AG04449 (cell line): ENCODE measurements at regions not wholly inside any gene's neighbourhood (a gene's known extent, or its start where the extent isn't known, plus 50 kb on each side); places are given as distances from the start of the nearest gene placed in this dataset.

Source experiments
- CTCF ChIA-PET: fragments of 350-600 bp; formaldehyde crosslinking; extraction: SDS; loops from one replicate; lab custom pipeline; 2021; ENCODE audit warnings: antibody characterized with exemption; lab: Yijun Ruan, JAX
- POLR2A ChIA-PET: fragments of 400-600, 350-600 bp; formaldehyde crosslinking; extraction: SDS; loops from one replicate; lab custom pipeline; 2020; ENCODE audit warnings: antibody characterized with exemption, inconsistent platforms; lab: Yijun Ruan, JAX
- DNase-seq: peaks from one replicate; pipeline ENCODE4 v3.0.0-alpha.2; 2010; ENCODE audit warnings: low read depth, low spot score
- H3K4me3 ChIP-seq: 2 replicates; pipeline ENCODE4 v1.5.1; 2011; ENCODE audit warnings: low read depth, mild to moderate bottlenecking, control low read depth, low read length
- TF ChIP-seq, protein P1 (sequence below): IDR thresholded peaks from one replicate; pipeline ENCODE4 v1.5.1; 2011; ENCODE audit warnings: mild to moderate bottlenecking, moderate library complexity, low read length, control low read depth, inconsistent platforms; ENCODE audit not compliant: insufficient read depth; ENCODE audit errors: missing control alignments

DNA sequence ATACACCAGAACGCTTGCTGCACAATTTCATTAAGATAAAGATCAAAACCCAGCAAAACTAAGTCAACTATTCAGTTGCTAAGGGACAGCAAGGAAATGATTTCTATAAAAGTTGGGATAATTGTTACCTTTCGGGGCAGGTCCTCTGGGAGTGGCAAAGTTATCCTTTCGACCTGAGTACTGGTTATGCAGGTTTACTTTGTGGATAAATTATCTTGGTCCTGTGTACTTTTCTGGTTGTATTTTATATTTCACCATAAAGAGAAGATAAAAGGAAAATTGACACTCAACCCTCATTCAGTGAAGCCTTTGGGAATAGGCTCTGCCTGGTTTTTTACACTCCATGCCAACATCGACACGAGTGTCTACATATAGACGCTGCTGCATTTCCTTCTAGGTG lies 146.5 kb downstream of the SYK start:
- no peak overlapping the region for H3K4me3 ChIP-seq
- no peak for DNase-seq
- POLR2A ChIA-PET = no interaction called here
- TF ChIP-seq, protein P1, sequence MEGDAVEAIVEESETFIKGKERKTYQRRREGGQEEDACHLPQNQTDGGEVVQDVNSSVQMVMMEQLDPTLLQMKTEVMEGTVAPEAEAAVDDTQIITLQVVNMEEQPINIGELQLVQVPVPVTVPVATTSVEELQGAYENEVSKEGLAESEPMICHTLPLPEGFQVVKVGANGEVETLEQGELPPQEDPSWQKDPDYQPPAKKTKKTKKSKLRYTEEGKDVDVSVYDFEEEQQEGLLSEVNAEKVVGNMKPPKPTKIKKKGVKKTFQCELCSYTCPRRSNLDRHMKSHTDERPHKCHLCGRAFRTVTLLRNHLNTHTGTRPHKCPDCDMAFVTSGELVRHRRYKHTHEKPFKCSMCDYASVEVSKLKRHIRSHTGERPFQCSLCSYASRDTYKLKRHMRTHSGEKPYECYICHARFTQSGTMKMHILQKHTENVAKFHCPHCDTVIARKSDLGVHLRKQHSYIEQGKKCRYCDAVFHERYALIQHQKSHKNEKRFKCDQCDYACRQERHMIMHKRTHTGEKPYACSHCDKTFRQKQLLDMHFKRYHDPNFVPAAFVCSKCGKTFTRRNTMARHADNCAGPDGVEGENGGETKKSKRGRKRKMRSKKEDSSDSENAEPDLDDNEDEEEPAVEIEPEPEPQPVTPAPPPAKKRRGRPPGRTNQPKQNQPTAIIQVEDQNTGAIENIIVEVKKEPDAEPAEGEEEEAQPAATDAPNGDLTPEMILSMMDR = no peak
- CTCF ChIA-PET = no interaction called here

DNA sequence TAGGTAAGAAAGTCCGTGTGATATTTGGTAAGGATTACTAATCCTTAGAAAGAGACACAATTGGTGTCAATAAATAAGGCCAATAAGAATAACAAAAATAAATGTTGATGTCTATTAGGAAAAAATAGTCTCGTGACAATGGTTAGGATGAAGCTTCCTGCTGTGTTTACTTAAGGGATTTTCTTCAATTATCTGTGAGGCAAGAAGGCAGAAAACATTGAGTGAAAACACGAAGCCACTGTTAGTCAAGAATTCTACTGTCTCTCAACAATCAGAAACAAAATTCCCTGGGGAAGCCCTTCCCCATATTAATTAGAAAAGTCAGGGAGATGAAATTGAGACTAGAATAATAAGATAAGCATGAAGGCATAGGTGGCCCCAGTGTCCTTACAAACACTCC lies 149.0 kb downstream of the SYK start:
- H3K4me3 ChIP-seq = no peak overlapping the region
- TF ChIP-seq, protein P1 = no peak
- CTCF ChIA-PET = interaction anchor here (0.6 kb wide), 1 partner anchor 845 kb away, joined by 3 read pairs; no protein-coding TSS in a partner anchor
- POLR2A ChIA-PET = no interaction called here
- DNase-seq = no peak

DNA sequence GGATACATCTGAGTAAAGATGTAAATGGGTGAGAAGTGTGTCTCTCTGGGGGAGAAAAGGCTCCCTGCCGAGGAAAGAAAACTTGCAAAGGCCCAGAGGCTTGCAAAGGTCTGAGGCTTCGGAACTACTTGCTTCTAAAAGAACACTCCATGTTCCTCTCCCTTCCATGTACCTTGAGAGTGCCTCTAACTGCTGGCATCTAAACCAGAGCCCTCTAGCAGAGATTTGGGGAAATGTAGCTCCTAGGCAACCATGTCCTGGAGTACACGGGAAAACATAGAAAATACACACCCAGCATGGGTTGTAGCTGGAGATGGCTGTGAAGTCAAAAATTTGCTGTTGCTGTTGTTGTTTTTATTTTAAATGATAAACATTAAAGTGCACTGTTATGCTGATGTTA lies 151.6 kb downstream of the SYK start:
- no peak overlapping the region for H3K4me3 ChIP-seq
- ChIA-PET CTCF (interaction anchor here (0.8 kb wide), 1 partner anchor 19 kb away, joined by 3 read pairs; no protein-coding TSS in a partner anchor), POLR2A (no interaction called here)
- TF ChIP-seq, protein P1 = no peak
- DNase-seq = no peak

DNA sequence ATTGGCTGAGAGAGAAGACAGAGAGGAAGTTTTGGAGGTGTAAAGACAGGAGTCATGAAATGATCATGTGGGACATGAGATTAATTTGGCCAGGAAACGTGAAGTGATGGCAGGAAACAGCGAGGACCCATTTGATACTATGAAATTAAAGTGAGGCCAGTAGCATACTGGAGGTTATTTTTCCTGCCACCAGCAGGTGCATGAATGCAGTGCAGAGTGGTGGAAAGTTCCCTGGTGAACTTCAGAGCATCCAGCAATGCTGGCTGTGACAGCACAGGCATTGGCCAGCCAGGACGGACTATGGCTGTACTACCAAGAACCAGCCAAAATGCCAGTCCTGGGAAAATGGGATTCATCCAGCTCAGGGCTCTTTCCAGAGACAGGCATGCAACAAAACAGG lies 152.2 kb downstream of the SYK start:
- POLR2A ChIA-PET = no interaction called here

DNA sequence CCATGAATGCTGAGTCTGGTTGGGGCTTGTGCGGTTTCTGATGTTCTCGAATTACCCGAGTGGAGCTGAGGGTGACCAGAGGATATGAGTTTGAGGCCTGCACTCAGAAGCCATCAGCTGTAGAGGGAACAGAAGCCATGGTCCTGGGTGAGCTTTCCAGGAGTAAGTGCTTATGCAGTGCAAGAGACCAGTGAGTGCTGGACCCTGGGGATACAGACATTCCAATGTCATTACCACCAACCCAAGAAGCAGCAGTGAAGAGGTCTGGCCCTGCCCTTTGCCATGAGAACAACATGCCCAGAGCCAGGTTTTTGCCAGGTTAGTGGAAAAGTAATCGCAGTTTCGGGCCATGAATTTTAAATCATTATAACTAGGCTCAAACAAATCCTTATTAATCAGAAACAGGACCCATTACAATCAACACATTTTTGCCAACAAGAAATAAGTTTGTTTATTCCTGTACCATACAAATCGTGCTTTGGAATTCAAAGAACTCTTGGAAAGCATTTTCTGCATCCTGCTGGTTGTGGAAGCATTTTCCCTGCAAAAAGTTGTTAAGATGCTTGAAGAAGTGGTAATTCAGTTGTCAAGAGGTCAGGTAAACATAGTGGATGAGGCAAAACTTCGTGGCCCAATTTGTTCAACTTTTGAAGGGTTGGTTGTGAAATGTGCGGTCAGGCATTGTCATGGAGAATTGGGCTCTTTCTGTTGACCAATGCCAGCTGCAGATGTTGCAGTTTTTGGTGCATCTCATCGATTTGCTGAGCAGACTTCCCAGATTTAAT lies 154.6 kb downstream of the SYK start:
- TF ChIP-seq, protein P1 = no peak
- CTCF ChIA-PET = interaction anchor here (1.0 to 2.0 kb wide), 2 partner anchors 18 to 41 kb away, joined by 4 to 5 read pairs; no protein-coding TSS in a partner anchor
- no peak for DNase-seq
- H3K4me3 ChIP-seq = no peak overlapping the region
- POLR2A ChIA-PET = no interaction called here

More for the DNA sequence above, 152.2 kb downstream of the SYK start:
- H3K4me3 ChIP-seq = no peak overlapping the region
- TF ChIP-seq, protein P1 = no peak
- no peak for DNase-seq
- CTCF ChIA-PET = interaction anchor here (0.6 kb wide), 1 partner anchor 38 kb away, joined by 3 read pairs; no protein-coding TSS in a partner anchor

DNA sequence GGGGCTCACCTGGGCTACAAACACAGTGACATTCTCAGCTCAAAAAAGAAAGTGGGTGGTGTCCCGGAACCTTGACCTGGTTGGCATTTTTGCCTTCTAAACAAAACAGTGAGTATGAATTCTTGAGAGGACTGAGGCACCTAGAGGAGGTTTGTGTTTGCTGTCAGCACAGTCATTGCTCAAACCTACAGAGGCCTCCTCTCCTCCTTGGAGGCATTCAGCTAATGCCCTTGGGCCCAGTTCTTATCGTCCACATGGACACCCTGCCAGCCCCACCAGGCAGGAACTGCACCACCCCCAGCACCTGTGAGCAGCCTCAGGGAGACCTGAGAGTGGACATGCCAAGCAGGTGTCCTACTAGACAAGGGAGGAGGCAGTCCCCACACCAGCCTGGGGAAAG lies 156.7 kb downstream of the SYK start:
- TF ChIP-seq, protein P1 = no peak
- no peak for DNase-seq
- ChIA-PET POLR2A (no interaction called here), CTCF (no interaction called here)
- no peak overlapping the region for H3K4me3 ChIP-seq
